AG10803 (cell line): ENCODE measurements at regions not wholly inside any gene's neighbourhood (a gene's known extent, or its start where the extent isn't known, plus 50 kb on each side); places are given as distances from the start of the nearest gene placed in this dataset.

Source experiments
- DNase-seq: peaks from one replicate; pipeline ENCODE4 v3.0.0; 2010; ENCODE audit warnings: low read depth
- H3K4me3 ChIP-seq: 2 replicates; pipeline ENCODE4 v1.5.1; 2011; ENCODE audit warnings: mild to moderate bottlenecking, low read length, control low read depth
- TF ChIP-seq, protein P1 (sequence below): conservative IDR thresholded peaks from 2 replicates; pipeline ENCODE4 v1.5.1; 2011; ENCODE audit warnings: mild to moderate bottlenecking, low read length, control low read depth, inconsistent platforms

DNA sequence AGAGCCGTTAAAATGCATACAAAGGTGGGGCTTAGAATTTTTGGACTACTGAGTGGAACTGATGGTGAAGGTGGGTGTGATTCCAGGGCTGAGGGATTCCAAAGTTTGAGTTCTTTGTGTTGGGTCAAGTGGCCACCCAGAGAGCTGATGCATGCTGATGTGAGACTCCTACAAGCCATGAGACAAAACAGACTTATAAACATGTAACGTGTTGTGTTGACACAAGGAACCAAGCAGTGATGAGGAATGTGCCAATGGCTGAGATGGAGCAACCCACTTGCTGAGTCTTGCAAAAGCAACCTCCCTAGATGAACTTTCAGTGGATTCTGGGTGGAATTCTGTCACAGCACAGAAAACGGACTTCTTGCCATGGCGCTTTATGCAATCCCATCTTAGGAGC is 289.0 kb downstream of the TLE3 start:
- TF ChIP-seq, protein P1, sequence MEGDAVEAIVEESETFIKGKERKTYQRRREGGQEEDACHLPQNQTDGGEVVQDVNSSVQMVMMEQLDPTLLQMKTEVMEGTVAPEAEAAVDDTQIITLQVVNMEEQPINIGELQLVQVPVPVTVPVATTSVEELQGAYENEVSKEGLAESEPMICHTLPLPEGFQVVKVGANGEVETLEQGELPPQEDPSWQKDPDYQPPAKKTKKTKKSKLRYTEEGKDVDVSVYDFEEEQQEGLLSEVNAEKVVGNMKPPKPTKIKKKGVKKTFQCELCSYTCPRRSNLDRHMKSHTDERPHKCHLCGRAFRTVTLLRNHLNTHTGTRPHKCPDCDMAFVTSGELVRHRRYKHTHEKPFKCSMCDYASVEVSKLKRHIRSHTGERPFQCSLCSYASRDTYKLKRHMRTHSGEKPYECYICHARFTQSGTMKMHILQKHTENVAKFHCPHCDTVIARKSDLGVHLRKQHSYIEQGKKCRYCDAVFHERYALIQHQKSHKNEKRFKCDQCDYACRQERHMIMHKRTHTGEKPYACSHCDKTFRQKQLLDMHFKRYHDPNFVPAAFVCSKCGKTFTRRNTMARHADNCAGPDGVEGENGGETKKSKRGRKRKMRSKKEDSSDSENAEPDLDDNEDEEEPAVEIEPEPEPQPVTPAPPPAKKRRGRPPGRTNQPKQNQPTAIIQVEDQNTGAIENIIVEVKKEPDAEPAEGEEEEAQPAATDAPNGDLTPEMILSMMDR, result no peak
- no peak overlapping the region for H3K4me3 ChIP-seq
- DNase-seq, result peak; percentile 32

GRCh38 chr15:69809421-69809820 is 288.3 kb downstream of the TLE3 start:
- TF ChIP-seq, protein P1, result no peak
- DNase-seq, result no peak

GRCh38 chr15:69810431-69811354 is 287.0 kb downstream of the TLE3 start:
- no peak for DNase-seq
- TF ChIP-seq, protein P1, result no peak
- H3K4me3 ChIP-seq, result no peak overlapping the region

More at GRCh38 chr15:69809421-69809820, 288.3 kb downstream of the TLE3 start:
- no peak overlapping the region for H3K4me3 ChIP-seq

DNA sequence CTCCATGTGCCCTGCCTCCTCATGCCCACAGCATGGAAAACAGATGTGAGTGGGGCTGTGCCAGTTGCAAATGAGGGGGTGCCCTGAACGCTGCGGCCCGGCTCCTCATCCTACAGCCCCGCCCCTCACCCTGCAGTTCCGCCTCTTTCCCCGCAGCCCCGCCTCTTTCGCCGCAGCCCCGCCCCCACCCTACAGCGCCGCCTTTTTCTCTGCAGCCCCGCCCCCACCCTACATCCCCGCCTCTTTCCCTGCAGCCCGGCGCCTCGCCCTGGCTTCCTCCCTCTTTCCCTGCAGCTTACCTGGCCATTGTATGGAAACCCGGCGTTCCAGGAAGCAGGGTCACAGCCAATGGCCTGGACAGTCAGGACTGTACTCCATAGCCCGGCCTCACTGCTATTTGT is 284.9 kb downstream of the TLE3 start:
- no peak overlapping the region for H3K4me3 ChIP-seq
- TF ChIP-seq, protein P1, result no peak
- no peak for DNase-seq

GRCh38 chr15:69813881-69814280 is 283.8 kb downstream of the TLE3 start:
- DNase-seq, result no peak
- no peak overlapping the region for H3K4me3 ChIP-seq
- TF ChIP-seq, protein P1, result no peak

- TF ChIP-seq, protein P1, result no peak
- DNase-seq, result no peak
Observed at GRCh38 chr15:69814932-69815331, 282.8 kb downstream of the TLE3 start.

DNA sequence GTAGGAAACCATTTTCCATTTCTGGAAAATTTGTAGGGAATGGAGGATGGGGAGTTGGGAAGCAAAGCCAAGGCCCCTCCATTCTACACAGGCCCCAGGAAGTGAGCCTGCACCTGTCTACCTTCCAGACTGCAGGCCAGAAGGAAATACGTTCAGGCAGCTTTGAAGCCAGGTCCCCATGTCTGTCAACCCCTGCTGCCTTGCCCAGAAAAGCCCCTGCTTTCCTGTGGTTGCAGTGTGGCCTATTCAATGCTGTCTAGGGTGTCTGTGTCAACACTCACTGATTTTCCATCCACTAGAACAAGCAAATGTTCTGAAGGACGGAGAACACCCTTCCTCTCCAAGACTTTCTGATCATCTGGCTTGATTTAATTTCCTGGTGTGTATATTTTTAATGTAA is 281.9 kb downstream of the TLE3 start:
- no peak for DNase-seq
- no peak overlapping the region for H3K4me3 ChIP-seq
- TF ChIP-seq, protein P1, result no peak

More at GRCh38 chr15:69814932-69815331, 282.8 kb downstream of the TLE3 start:
- no peak overlapping the region for H3K4me3 ChIP-seq
